NT2/D1 (cell line): ENCODE measurements at regions not wholly inside any gene's neighbourhood (a gene's known extent, or its start where the extent isn't known, plus 50 kb on each side); places are given as distances from the start of the nearest gene placed in this dataset.

ENCODE experiments used
- DNase-seq: peaks from one replicate; pipeline ENCODE4 v3.0.0-alpha.2; 2011; ENCODE audit warnings: low read depth, low spot score
- H3K27me3 ChIP-seq: 2 replicates; pipeline ENCODE4 v1.6.0; 2011; ENCODE audit warnings: mild to moderate bottlenecking; ENCODE audit not compliant: insufficient read length, insufficient read depth
- H3K36me3 ChIP-seq: 2 replicates; pipeline ENCODE4 v1.6.1; 2011; ENCODE audit warnings: mild to moderate bottlenecking, low read length, mixed read lengths; ENCODE audit not compliant: insufficient read depth, insufficient read length
- H3K4me1 ChIP-seq: 2 replicates; pipeline ENCODE4 v1.5.1; 2011; ENCODE audit not compliant: insufficient read depth, insufficient read length
- H3K4me3 ChIP-seq: 2 replicates; pipeline ENCODE4 v1.5.1; 2011; ENCODE audit warnings: low read depth; ENCODE audit not compliant: insufficient read length
- H3K9ac ChIP-seq: 2 replicates; pipeline ENCODE4 v1.6.0; 2011; ENCODE audit warnings: low read depth; ENCODE audit not compliant: insufficient read length
- H3K9me3 ChIP-seq: 2 replicates; pipeline ENCODE4 v1.5.1; 2011; ENCODE audit warnings: mild to moderate bottlenecking, low read length; ENCODE audit not compliant: insufficient read depth
- SUZ12 ChIP-seq: IDR thresholded peaks from 2 replicates; pipeline ENCODE4 v1.6.1; 2011; ENCODE audit not compliant: insufficient read length, insufficient read depth; ENCODE audit errors: extremely low read depth
- YY1 ChIP-seq: IDR thresholded peaks from 2 replicates; pipeline ENCODE4 v1.6.1; 2011; ENCODE audit not compliant: insufficient read length, insufficient read depth
- ZNF274 ChIP-seq: IDR thresholded peaks from 2 replicates; pipeline ENCODE4 v1.6.1; 2011; ENCODE audit warnings: mild to moderate bottlenecking, low read depth, low read length

DNA sequence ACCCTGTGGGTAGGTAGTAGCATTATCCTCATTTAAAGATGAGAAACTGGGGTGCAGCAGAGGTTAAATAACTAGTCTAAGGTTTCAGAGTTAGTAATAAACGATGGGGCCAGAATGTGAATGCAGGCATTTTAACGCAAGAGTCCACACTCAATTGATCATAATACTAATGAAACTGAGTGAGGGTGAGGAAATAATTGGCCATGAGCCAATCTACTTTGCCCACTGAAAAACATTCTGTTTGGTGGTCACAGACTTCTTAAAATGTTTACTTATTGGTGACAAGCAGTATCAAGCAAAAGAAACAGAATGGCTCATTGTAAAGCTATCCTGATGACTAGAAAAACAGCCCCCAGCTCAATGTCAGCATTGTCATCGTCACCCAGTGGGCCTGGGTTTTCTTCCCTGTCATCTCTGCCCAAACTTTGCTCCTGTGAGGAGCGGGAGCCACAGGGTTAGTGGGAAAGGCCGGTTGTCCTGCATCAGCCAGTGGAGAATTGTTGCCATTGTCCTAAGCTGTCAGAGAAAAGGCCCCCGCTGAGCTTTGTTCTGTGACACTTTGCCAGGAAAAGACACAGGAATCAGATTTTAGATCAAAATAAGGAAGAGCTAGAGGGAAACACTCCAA lies 77.3 kb upstream of the MAN2A1 start:
- Histone ChIP-seq H3K9ac (no peak overlapping the region), H3K27me3 (no peaks in the 10 kb centered on the region), H3K36me3 (no peaks in the 10 kb centered on the region), H3K9me3 (no peaks in the 10 kb centered on the region), H3K4me1 (no peaks in the 10 kb centered on the region), H3K4me3 (no peak overlapping the region)
- no peak for DNase-seq
- TF ChIP-seq SUZ12 (no peak), YY1 (no peak), ZNF274 (no peak)

DNA sequence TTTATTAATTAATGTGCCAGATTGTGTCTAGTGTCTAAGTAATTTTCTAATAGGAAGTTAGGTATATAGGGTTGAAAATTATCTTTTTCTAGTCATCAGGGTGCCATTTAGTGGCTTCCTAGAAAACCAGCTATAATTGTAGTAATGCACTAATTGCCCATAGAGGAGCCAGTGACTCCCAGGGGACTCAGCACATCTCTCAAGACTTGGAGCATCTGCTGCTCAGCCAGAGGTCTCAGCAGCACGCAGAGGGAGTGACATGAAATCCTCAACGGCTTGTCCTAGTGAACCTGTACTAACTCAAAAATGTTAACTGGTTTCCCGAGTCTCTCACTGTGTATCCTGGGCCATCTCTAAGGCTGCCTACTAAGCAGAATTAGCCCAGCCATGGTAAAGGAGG lies 78.2 kb upstream of the MAN2A1 start:
- Histone ChIP-seq H3K27me3 (no peaks in the 10 kb centered on the region), H3K36me3 (no peaks in the 10 kb centered on the region), H3K9ac (no peak overlapping the region), H3K4me1 (no peaks in the 10 kb centered on the region), H3K9me3 (no peaks in the 10 kb centered on the region), H3K4me3 (no peak overlapping the region)
- no peak for DNase-seq
- TF ChIP-seq SUZ12: no peak
- no peak for TF ChIP-seq ZNF274
- TF ChIP-seq YY1: no peak

DNA sequence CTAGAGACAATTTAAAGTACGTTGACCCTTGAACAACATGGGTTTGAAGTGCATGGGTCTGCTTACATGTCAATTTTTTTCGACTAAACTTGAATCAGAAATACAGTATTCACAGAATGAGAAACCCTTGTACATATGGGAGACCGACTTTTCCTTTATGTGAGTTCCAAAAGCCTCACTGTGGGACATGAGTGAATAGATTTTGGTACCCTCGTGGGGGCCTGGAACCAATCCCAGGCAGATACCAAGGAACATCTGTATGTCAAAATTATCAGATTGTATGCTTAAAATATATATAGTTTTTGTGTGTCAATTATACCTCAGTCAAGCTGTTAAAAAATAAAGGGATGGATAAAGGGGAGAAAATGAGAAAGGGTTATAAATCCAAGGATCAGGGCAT lies 78.7 kb upstream of the MAN2A1 start:
- H3K9me3 ChIP-seq: no peaks in the 10 kb centered on the region
- no peaks in the 10 kb centered on the region for H3K4me1 ChIP-seq
- TF ChIP-seq ZNF274 (no peak), YY1 (no peak), SUZ12 (no peak)
- no peak for DNase-seq
- H3K27me3 ChIP-seq: no peaks in the 10 kb centered on the region
- no peak overlapping the region for H3K9ac ChIP-seq
- no peaks in the 10 kb centered on the region for H3K36me3 ChIP-seq
- no peak overlapping the region for H3K4me3 ChIP-seq

DNA sequence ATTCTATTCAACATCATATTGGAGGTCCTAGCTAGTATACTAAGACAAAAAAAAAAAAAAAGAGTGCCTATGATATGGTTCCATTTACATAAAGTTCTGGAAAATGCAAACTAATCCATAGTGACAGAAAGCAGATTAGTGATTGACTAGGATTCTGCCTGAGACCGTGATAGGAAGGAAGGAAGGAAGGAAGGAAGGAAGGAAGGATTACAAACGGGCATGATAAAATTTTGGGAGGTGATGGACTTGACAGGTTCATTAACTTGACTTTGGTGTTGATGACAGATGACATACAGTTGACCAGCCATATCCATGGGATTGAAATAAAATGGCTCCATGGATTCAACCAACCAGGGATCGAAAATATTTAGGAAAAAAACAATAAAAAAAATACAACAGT lies 79.1 kb upstream of the MAN2A1 start:
- no peak overlapping the region for H3K9ac ChIP-seq
- H3K9me3 ChIP-seq: no peaks in the 10 kb centered on the region
- TF ChIP-seq SUZ12 (no peak), YY1 (no peak), ZNF274 (no peak)
- no peak overlapping the region for H3K4me3 ChIP-seq
- no peak for DNase-seq
- H3K4me1 ChIP-seq: no peaks in the 10 kb centered on the region
- no peaks in the 10 kb centered on the region for H3K27me3 ChIP-seq
- no peaks in the 10 kb centered on the region for H3K36me3 ChIP-seq

DNA sequence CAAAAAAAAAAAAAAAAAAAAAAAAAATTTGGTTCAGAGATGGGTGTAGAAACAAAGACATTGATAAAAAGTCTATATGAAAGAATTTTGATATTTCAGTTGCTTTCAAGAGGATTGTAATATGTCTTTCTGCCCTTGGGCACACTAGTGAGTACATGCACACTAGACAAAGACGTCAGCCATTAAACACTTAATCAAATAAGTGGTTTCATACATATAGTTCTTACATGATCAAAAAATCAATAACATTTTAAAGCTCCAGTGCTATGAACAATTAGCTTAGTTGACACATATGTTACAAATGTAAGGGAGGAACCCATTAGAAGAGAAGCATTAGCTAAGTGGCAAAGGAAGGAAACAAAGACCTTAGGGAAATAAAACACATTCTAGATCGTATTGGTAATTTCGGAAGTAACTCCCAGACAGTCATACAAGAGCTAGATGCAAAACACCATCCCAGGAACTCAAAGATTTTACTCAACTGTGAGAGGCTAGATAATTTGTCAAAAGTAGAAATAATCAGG lies 84.5 kb upstream of the MAN2A1 start:
- H3K27me3 ChIP-seq: no peaks in the 10 kb centered on the region
- H3K9ac ChIP-seq: no peak overlapping the region
- DNase-seq: no peak
- TF ChIP-seq ZNF274 (no peak), YY1 (no peak), SUZ12 (no peak)
- no peaks in the 10 kb centered on the region for H3K36me3 ChIP-seq
- no peak overlapping the region for H3K4me3 ChIP-seq
- H3K4me1 ChIP-seq: no peaks in the 10 kb centered on the region
- H3K9me3 ChIP-seq: no peaks in the 10 kb centered on the region

DNA sequence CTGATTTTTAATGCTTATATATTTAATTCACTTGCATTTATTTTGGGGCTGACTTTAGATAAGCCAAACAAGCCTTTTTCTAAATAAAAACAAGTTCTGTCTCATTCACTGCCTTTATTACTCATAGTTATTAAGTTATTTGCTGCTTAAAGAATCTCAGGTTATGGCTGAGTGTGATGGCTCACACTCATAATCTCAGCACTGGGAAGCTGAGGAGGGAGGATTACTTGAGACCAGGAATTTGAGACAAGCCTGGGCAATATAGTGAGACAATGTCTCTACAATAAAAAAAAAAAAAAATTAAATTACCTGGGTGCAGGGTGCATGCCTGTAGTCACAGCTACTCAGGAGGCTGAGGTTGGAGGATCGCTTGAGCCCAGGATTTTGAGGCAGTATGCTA lies 85.0 kb upstream of the MAN2A1 start:
- Histone ChIP-seq H3K4me1 (no peaks in the 10 kb centered on the region), H3K9ac (no peak overlapping the region), H3K9me3 (no peaks in the 10 kb centered on the region), H3K4me3 (no peak overlapping the region), H3K27me3 (no peaks in the 10 kb centered on the region), H3K36me3 (no peaks in the 10 kb centered on the region)
- no peak for TF ChIP-seq ZNF274
- no peak for TF ChIP-seq YY1
- TF ChIP-seq SUZ12: no peak
- DNase-seq: no peak

DNA sequence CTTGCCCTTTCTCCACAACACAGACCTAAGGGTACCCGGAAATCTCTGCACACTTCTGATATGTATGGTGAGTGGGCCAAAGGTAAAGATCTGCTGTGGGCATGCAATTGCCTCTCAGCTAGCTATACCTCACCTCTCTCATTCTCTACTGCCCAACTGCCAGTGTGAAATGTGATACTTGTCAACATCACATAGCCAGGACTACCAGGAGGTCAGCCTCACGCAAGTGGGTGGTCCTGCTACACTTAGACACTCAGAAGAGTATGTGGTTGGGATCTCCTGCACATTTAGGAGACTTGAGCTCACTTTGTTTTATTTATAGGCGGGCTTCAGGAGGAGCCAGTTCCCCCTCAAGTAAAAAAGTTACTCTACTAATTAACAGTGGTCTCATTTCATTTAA lies 88.0 kb upstream of the MAN2A1 start:
- no peaks in the 10 kb centered on the region for H3K36me3 ChIP-seq
- H3K4me3 ChIP-seq: no peak overlapping the region
- H3K9ac ChIP-seq: no peak overlapping the region
- no peaks in the 10 kb centered on the region for H3K27me3 ChIP-seq
- H3K4me1 ChIP-seq: no peaks in the 10 kb centered on the region
- no peak for TF ChIP-seq SUZ12
- no peak for TF ChIP-seq YY1
- TF ChIP-seq ZNF274: no peak
- H3K9me3 ChIP-seq: no peaks in the 10 kb centered on the region
- no peak for DNase-seq
